ENCODE measurements at regions not wholly inside any gene's neighbourhood (a gene's known extent, or its start where the extent isn't known, plus 50 kb on each side); places are given as distances from the start of the nearest gene placed in this dataset.

DNA sequence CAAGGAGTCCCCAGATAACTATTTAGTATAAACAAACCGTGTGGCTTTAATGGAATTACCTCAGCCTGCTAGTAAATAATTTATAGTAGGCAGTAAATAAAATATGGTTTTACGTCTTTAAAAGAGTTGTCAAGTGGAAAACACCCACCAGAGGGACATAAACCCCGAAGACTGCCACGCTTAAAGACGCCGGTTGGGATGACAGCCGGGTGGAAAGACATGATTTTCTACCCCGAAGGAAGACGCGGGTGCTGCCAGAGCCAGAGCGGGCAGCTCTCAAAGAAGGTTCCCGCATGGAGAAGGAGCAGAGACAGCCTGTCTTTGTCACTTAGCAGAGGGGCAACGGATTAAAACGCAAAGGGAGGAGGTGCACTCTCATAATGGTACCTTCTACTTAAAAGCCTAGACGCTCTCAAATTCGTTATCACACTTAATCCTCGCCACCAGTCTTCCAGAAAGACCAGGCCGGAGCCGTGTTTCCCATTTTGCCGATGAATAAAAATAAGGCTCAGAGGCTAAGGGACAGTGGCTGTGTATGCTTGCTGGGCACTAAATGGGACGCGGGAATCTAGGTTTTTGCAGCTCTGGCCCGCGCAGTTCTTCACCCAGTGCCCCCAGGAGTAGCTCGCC is 140.5 kb upstream of the ZIC3 start:
- Histone ChIP-seq H3K27me3 (peaks cover 76% of the 10 kb centered on the region), H3K27ac (no peak overlapping the region), H3K79me2 (no peaks in the 10 kb centered on the region), H3K9me3 (ENCODE audit: low read depth) (no peaks in the 10 kb centered on the region), H3K4me3 (no peak overlapping the region), H3K9me2 (replicated peaks; ENCODE audit: insufficient read depth) (no peaks in the 10 kb centered on the region), H3K4me1 (ENCODE audit: insufficient read depth) (no peaks in the 10 kb centered on the region), H2AFZ (no peak overlapping the region), H4K20me1 (ENCODE audit: insufficient read depth, poor library complexity, severe bottlenecking) (no peaks in the 10 kb centered on the region), H3K4me2 (no peak overlapping the region), H3K36me3 (replicated peaks; ENCODE audit: insufficient read depth, low read depth) (no peaks in the 10 kb centered on the region)
- no peak for DNase-seq (ENCODE audit: low spot score)
- 43% methylated on average over 25 of the region's 25 CpGs for WGBS (ENCODE audit: low lambda C conversion rate, missing lambda C conversion rate)
- TF ChIP-seq, protein P1, sequence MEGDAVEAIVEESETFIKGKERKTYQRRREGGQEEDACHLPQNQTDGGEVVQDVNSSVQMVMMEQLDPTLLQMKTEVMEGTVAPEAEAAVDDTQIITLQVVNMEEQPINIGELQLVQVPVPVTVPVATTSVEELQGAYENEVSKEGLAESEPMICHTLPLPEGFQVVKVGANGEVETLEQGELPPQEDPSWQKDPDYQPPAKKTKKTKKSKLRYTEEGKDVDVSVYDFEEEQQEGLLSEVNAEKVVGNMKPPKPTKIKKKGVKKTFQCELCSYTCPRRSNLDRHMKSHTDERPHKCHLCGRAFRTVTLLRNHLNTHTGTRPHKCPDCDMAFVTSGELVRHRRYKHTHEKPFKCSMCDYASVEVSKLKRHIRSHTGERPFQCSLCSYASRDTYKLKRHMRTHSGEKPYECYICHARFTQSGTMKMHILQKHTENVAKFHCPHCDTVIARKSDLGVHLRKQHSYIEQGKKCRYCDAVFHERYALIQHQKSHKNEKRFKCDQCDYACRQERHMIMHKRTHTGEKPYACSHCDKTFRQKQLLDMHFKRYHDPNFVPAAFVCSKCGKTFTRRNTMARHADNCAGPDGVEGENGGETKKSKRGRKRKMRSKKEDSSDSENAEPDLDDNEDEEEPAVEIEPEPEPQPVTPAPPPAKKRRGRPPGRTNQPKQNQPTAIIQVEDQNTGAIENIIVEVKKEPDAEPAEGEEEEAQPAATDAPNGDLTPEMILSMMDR (IDR thresholded peaks at IDR 0.05; ENCODE audit: poor library complexity) = no peak
- TF ChIP-seq EZH2phosphoT487 (IDR thresholded peaks at IDR 0.05; ENCODE audit: low read depth, severe bottlenecking, unreplicated experiment) = peak; percentile 53
- peak; percentile 71 for TF ChIP-seq EZH2 (IDR thresholded peaks at IDR 0.05; ENCODE audit: borderline replicate concordance)

DNA sequence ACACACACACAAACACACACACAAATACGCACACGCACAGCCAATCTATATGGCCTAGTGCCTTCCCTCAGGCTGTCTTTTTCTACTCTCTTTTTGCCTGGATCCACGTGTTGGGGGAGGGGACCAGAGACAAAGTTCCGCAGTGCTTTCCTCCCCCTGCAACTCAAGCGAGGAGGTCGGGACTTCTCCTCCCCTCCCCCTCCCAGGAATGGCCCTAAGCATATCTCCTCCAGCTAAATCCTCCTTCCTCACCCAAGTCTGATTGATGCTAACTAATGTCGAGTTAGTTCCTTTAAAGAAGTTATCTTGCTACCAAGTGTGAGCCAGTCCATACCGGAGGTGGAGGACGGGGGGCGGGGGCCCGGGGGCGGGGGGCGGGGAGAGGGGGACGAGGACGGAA is 141.2 kb upstream of the ZIC3 start:
- Histone ChIP-seq H4K20me1 (ENCODE audit: insufficient read depth, poor library complexity, severe bottlenecking) (no peaks in the 10 kb centered on the region), H3K27me3 (peaks cover 74% of the 10 kb centered on the region), H2AFZ (no peak overlapping the region), H3K36me3 (replicated peaks; ENCODE audit: insufficient read depth, low read depth) (no peaks in the 10 kb centered on the region), H3K27ac (no peak overlapping the region), H3K4me3 (no peak overlapping the region), H3K9me2 (replicated peaks; ENCODE audit: insufficient read depth) (no peaks in the 10 kb centered on the region), H3K4me2 (no peak overlapping the region), H3K4me1 (ENCODE audit: insufficient read depth) (no peaks in the 10 kb centered on the region), H3K79me2 (no peaks in the 10 kb centered on the region), H3K9me3 (ENCODE audit: low read depth) (no peaks in the 10 kb centered on the region)
- TF ChIP-seq, protein P1 (IDR thresholded peaks at IDR 0.05; ENCODE audit: poor library complexity) = no peak
- TF ChIP-seq EZH2 (IDR thresholded peaks at IDR 0.05; ENCODE audit: borderline replicate concordance) (no peak), EZH2phosphoT487 (IDR thresholded peaks at IDR 0.05; ENCODE audit: low read depth, severe bottlenecking, unreplicated experiment) (no peak)
- DNase-seq (ENCODE audit: low spot score) = no peak
- WGBS (ENCODE audit: low lambda C conversion rate, missing lambda C conversion rate) = 32% methylated on average over 7 of the region's 15 CpGs

DNA sequence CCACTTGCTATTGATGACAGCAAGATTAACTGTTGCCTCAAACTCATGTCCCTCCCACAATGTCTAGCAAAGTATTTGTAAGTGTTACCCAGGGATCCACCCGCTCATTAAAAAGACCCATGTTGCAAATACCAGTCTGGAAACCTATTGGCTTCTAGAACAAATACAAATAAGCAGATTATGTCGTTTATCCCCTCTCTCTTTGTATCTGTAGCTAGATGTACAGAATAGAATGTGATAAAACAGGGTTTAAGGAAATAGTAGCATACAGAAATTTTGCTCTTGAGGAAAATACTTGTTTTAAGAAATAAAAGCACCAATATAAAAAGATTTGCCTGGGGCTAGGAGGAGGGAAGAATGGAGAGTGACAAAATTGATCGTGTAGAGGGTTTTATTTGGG is 142.7 kb upstream of the ZIC3 start:
- no peaks in the 10 kb centered on the region for H3K36me3 ChIP-seq (replicated peaks; ENCODE audit: insufficient read depth, low read depth)
- no peaks in the 10 kb centered on the region for H3K9me3 ChIP-seq (ENCODE audit: low read depth)
- H3K4me2 ChIP-seq = no peak overlapping the region
- no peaks in the 10 kb centered on the region for H3K9me2 ChIP-seq (replicated peaks; ENCODE audit: insufficient read depth)
- no peaks in the 10 kb centered on the region for H4K20me1 ChIP-seq (ENCODE audit: insufficient read depth, poor library complexity, severe bottlenecking)
- no peak overlapping the region for H3K27ac ChIP-seq
- H3K79me2 ChIP-seq = no peaks in the 10 kb centered on the region
- no peak for DNase-seq (ENCODE audit: low spot score)
- H3K4me1 ChIP-seq (ENCODE audit: insufficient read depth) = no peaks in the 10 kb centered on the region
- WGBS (ENCODE audit: low lambda C conversion rate, missing lambda C conversion rate) = 27% methylated on average over 3 of the region's 3 CpGs
- peaks cover 59% of the 10 kb centered on the region for H3K27me3 ChIP-seq
- H2AFZ ChIP-seq = no peak overlapping the region
- H3K4me3 ChIP-seq = no peak overlapping the region
- TF ChIP-seq, protein P1 (IDR thresholded peaks at IDR 0.05; ENCODE audit: poor library complexity) = no peak
- TF ChIP-seq EZH2phosphoT487 (IDR thresholded peaks at IDR 0.05; ENCODE audit: low read depth, severe bottlenecking, unreplicated experiment) = no peak
- TF ChIP-seq EZH2 (IDR thresholded peaks at IDR 0.05; ENCODE audit: borderline replicate concordance) = no peak
